HCT116 (cell line): ENCODE measurements at regions not wholly inside any gene's neighbourhood (a gene's known extent, or its start where the extent isn't known, plus 50 kb on each side); places are given as distances from the start of the nearest gene placed in this dataset.

Experiments used
- CBX3 ChIP-seq: IDR thresholded peaks from 2 replicates; pipeline ENCODE4 v1.6.1; 2012; ENCODE audit warnings: low read depth
- CTCF ChIP-seq, 3 experiments: fragments of 200-600 bp in 1 of 3; sonication (generic) in 1 of 3; IDR thresholded peaks in 2 of 3; conservative IDR thresholded peaks in 1 of 3; 2 replicates each; pipeline ENCODE4 v1.5.1; 2012 to 2017; ENCODE audit warnings: low read depth in 2 of 3, low read length in 2 of 3, antibody characterized with exemption in 1 of 3, borderline replicate concordance in 1 of 3, control low read depth in 1 of 3, mild to moderate bottlenecking in 1 of 3, mixed read lengths in 1 of 3, mixed run types in 1 of 3, moderate library complexity in 1 of 3; ENCODE audit not compliant: insufficient read depth in 1 of 3
- YY1 ChIP-seq: IDR thresholded peaks from 2 replicates; pipeline ENCODE4 v1.6.1; 2011; ENCODE audit warnings: low read length, low read depth, moderate library complexity, mild to moderate bottlenecking; ENCODE audit not compliant: insufficient replicate concordance; ENCODE audit errors: extremely low read depth

DNA sequence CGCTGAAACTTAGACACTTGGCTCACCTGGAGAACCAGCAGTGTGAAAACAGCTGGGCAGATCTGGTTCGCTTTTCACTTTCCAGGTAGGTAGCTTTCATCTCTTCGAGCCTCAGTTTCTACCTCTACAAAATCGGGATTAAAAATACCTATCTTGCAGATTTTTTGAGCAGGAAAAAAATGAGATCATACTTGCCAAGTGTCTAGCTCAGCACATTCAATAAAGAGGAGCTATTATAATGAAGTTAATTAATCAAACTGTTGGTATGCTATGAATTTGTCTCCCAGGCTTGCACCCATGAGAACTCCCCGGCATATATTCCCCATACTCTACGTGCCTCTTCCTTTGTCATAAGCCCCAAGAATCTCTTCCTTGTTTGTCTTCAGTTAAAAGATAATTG is 158.6 kb upstream of the LDB2 start:
- TF ChIP-seq YY1 (no peak), CBX3 (no peak), CTCF (IDR thresholded peaks at IDR 0.05 in 2 of 3, conservative IDR thresholded peaks at IDR 0.05 in 1 of 3; ENCODE audit: borderline replicate concordance in 1 of 3, insufficient read depth in 1 of 3, low read depth in 2 of 3, low read length in 2 of 3) (no peak)
